GM21528 (cell line): ENCODE measurements at regions not wholly inside any gene's neighbourhood (a gene's known extent, or its start where the extent isn't known, plus 50 kb on each side); places are given as distances from the start of the nearest gene placed in this dataset.
"Not testable (repeated sequence)": the region's sequence is repeated elsewhere in the genome, so short reads cannot be mapped to it uniquely, and the experiment has no call there.

Source experiments
- ATAC-seq: cut with Tn5 transposase; IDR thresholded peaks from one replicate; pipeline ENCODE4 v1.9.1; 2021; ENCODE audit warnings: mild to moderate bottlenecking, moderate library complexity; ENCODE audit not compliant: unreplicated experiment, low FRiP score

DNA sequence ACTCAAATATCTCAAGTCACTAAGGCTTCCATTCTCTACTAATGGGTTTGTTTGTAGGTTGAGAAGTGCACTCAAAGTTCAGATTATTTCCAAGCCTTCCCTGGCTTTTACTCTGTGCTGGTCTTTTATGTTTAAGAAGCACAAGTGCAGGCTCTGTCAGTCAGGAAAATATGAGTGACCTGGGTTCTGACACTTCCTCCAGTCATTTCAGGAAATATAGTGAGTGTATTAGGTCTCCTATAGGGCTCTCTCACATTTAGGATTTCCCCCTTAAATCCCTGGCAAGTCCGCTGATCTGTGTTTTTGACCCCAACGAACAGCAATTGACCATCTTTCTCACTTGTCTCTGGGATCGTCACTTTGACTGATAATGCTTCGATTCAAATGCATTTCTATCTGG is 210.2 kb downstream of the ARPP21 start:
- ATAC-seq, result no peak

GRCh38 chr3:35849963-35850362 is 210.6 kb downstream of the ARPP21 start:
- no peak for ATAC-seq

DNA sequence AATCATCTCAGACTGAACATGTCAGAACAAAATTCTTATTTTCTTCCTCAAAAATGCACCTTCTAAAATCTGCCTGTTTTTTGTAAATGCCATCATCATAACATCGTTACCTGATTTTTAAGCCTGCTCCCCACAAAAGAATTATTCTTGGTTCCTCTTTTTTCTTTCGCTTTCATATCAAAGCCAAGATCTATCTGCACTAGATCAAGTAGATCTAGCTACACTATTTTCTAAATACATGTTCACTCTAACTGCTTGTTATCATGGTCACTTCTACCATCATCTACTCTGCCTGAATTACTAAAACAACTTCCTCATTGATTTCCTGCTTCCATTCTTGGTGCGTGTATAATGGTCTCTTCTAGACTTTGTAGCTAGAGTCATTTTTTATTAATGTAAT is 217.7 kb downstream of the ARPP21 start:
- no peak for ATAC-seq

GRCh38 chr3:35862057-35862456 is 222.7 kb downstream of the ARPP21 start:
- no peak for ATAC-seq

- no peak for ATAC-seq
Observed at GRCh38 chr3:35864871-35865270, 225.5 kb downstream of the ARPP21 start.

DNA sequence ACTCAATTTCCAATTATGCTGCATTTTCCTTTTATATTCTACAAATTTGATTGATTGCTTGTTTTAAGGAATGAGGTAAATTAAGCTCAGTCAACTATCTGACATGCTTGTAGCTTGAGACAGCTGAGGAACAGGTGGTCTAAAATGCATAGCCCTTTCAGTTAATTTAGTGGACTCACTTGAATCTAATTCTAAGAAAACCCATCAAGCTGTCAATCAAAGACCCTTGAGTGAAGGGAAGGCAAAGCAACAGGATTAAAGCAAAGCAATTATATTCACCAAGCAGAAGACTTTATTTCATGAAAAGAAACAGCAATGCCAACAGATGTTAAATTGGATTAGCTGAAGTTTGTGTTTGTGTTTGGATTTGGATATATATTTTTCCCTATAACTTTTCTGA is 228.5 kb downstream of the ARPP21 start:
- ATAC-seq, result no peak

DNA sequence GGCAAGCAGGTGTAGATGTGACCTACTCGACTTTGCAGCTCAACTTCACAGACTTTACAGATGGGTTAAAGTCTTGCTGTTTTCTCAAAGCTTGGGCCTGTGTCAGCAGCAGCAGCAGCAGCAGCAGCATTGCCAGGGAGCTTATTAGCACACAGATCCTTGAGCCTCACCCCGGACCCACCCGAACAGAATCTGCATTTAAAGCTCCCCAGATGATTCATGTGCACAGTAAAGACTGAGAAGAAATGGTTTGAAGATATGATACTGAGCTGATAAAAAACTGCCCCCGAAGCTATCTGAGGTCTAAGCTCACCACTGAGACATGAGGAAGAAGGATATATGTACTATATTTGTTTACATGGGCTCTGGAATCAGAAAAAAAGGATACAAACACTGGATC is 231.7 kb downstream of the ARPP21 start:
- ATAC-seq, result no peak

GRCh38 chr3:35883929-35884328 is 244.6 kb downstream of the ARPP21 start:
- ATAC-seq, result no peak

GRCh38 chr3:35894735-35895134 is 255.4 kb downstream of the ARPP21 start:
- no peak for ATAC-seq

DNA sequence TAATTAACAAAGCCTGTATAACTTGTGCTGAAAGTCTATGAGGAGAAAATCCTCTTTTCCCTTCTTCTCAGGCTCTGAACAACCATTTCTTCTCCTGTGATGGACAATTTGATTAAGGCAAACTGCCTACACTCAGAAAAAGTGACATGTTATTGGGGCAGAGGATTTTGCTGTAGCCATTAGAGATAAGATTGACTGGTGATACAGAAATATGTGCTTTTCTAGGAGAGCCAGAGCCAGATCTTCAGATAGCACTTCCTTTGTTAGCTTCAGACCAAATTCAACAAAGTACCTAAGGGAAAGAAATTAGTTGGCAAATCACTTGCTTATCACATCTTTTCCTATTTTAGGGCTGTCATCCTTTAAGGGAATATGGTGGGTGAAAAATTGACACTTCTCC is 259.9 kb downstream of the ARPP21 start:
- no peak for ATAC-seq

GRCh38 chr3:35900079-35900478 is 260.8 kb downstream of the ARPP21 start:
- ATAC-seq, result no peak

DNA sequence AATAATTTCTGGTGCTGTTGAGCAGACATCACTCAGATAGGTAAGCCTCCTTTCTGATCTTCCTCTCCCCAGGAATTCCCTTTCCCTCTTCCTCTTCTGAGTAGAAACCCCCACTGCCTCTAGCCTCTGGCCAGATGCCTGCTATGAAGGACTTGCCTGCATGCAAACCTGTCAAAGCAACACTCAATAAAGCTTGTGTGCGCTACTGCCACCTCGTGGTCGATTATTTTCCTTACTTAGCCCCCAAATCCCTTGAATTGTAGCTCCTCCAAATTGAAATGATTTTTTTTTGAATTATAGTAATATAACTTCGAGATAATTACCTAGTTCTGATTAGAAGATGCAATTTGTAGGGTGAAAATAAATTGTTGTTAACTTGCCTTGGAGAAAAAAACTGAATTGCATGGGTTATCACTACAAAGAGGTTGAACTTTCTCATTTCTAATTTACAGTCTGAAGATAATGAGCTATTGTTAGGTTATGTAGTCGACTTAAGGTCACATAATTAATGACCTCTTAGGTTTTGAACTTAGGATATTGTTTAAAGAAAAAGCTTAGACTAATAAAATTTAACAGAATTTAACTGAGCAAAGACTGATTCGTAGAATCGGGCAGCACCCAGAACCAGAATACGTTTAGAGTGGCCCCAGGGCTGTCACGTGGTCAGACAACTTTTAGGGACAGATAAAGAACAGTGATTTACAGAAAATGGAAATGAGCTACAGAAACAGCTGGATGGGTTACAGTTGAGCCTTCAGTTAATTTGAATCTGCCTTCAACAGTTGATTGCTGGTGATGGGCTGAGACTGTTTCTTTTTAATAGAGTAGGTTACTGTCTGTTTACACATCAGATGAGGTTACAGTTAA is 269.3 kb downstream of the ARPP21 start:
- peak; percentile 90 for ATAC-seq

- no peak for ATAC-seq
Observed at GRCh38 chr3:35919160-35919559, 279.8 kb downstream of the ARPP21 start.

DNA sequence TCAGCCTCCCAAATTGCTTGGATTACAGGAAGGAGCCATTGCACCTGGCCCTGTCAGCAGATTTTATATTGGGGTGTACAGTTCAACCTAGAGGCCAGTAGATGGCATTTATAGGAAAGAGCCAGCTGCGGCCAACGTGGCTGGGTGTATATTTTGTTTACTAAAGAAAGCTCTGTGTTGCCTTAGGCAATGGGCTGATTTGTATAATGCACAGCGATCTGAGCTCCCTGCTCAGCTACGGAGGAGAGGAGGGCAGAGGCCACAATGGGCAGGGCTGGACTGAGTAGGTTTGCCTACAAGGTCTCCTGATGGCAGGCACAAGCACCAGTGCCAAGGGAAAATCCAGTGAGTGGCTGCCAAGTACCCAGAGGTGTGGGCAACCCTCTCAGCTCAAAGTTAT is 282.4 kb downstream of the ARPP21 start:
- no peak for ATAC-seq

DNA sequence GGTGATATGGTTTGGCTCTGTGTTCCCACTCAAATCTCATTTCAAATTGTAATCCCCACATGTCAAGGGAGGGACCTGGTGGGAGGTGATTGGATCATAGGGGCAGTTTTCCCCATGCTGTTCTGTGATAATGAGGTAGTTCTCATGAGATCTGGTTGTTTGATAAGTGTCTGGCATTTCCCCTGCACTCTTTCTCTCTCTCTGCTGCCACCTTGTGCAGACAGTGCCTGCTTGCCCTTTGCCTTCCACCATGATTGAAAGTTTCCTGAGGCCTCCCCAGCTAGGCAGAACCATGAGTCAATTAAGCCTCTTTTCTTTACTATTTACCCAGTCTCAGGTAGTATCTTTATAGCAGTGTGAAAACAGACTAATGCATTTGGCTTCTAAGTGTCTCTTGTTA is 284.7 kb downstream of the ARPP21 start:
- ATAC-seq, result not testable (repeated sequence)

GRCh38 chr3:35927441-35927840 is 288.1 kb downstream of the ARPP21 start:
- ATAC-seq, result no peak

DNA sequence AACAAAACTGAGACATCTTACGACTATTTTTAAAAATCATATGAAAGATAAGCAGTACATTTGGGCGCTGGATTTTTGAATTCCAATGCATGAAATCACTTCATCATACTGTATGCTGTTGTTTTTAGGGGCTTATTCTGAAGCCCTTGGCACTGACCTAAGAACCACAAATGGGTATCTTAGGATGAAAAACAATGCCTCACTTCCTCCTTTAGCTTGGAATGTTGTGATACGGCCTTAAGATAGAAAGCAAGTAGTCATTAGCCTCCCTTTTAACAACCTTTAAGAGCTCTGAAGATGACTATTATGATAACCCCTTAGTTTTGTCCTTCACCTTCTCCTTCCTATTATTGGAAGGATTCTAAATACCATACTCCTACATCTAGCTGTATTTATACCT is 289.8 kb downstream of the ARPP21 start:
- ATAC-seq, result no peak

GRCh38 chr3:35931867-35932266 is 292.5 kb downstream of the ARPP21 start:
- no peak for ATAC-seq

DNA sequence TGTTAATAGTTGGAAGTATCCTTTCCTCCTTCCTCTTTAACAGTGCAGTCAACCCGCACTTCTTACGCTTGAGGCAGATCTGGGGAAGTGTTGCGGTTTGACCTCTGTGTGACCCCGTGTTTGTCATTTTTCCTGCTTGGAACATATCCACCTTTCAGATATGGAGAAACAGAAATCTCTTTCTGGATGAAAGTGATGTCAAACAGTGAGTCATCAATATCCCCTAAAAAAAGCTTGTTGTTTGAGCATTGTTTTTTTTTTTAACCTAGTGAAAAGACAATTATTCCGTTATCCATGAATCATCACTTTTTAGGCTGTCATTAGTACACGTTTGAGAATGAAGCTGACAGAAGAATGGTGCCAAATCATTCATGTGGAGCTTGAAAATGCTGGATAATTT is 293.7 kb downstream of the ARPP21 start:
- no peak for ATAC-seq

- no peak for ATAC-seq
Observed at GRCh38 chr3:35936571-35936970, 297.2 kb downstream of the ARPP21 start.

DNA sequence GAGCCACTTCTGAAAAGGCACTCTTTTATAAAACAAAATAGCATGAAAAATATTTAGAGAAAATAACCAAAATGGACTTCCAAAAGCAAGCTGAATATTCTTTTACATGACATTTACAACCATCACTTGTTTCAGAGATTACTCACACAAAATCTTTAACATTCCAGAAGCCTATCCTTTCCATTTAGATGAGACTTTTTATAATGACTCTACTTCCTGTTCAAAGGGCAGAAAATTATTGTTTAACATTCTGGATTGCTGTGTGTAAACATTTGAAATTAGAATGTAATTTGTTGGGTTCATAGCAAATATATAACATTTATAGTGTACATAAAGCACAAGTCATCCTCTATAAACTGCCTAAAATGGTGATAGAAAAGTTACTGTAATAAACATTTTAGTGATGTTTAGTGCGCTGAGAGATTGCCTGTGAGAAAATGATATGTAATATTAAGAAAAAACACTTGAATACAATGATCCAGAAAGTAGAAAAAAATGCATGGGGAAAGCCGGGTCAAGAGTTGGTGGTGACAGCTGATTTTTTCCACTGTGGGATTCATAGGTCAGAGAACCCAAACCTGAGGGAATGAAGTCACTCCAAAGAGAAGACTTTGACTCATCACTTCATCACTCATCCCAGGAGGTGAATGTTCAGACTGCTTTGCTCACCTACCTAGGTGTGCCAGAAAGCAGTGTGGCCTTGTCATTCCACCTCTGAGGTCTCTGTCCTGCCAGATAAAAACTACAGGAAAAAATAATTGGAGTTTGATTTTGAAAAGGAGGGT is 305.8 kb downstream of the ARPP21 start:
- no peak for ATAC-seq
